NCI-H1105 (cell line): ENCODE measurements at regions not wholly inside any gene's neighbourhood (a gene's known extent, or its start where the extent isn't known, plus 50 kb on each side); places are given as distances from the start of the nearest gene placed in this dataset.
A peak's percentile ranks its signal among the peaks of the same experiment; 100 is the strongest.
"Not testable (repeated sequence)": the region's sequence is repeated elsewhere in the genome, so short reads cannot be mapped to it uniquely, and the experiment has no call there.

Source experiments
- DNase-seq: peaks from one replicate; lab custom pipeline; 2025; lab: John Stamatoyannopoulos, UW

DNA sequence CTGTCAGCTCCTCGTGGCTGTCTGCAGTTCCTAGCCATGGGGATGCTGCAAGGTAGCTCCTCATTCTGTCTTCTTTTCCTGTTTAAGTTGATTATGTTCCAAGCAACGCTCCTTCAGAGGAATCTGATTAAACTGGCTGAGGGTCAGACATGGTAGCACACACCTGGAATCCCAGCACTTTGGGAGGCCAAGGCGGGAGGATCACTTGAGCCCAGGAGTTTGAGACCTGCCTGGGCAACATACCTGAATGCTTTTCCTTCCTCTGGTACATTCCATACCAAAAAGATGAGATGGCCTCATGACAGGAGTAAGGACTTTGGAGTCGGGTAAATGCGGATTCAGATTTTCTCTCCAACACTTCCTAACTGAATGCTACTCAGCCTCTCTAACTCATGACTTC lies 246.8 kb upstream of the JARID2 start:
- no peak for DNase-seq

DNA sequence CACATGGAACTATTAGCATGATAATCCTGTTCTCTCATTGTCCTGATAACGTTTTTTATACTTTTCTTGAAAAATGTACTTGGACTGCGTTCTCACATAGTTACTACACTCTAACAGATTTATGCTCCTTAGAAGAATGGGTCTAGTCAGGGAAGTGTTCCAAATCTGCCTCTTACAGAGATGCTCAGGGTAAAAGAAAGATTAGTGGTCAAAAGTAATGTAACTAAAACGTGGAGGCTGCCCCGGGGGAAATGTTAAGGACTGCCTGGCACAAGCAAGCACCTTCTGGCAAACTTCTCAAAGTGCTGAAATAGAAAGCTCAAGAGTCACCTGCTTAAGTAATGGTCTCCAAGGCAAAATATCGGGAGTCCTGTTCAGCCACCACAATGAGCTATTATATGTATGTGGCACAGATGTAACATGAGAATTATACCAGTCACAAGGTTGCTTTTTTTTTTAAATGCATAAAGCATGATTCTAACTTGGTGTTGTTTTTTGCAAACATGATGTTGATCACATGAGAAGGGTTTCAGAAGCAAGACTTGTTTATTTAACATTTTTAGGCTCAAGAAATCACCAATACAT lies 244.5 kb upstream of the JARID2 start:
- DNase-seq = no peak

DNA sequence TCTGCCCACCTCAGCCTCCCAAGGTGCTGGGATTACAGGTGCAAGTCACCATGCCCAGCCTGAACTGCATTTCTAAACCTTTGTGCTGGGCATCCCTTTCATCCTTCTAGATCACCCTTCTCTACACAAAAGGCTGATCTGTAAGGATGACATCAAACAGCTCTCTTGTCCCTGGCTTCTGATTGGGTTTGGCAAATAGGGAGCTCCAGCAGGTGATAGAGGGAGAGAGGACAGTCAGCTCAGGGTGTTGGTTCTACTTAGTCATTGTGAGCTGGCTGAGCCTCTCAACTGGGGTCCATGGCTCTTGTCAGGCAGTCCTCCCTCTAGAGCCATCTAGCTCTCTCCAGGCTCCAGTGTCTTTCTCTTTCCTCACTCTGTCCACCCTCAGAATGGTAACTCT lies 237.6 kb upstream of the JARID2 start:
- no peak for DNase-seq

DNA sequence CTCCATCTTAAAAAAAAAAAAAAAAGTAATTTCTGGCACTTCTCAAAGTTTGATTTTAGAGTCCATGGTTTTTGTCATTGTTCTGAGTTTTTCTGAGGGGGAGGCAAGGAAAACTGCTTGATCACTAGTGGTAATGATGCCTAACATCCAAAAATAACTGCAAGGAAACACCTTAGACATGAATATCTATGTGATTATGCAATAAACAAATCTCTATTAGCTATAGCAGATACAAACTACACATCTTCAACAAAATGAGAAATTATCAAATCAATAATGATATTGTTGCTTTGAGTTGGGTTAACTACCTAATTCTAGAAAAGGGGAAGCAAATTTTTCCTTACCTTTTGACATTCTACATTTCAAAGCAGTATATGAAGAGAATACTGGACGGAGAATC lies 230.9 kb upstream of the JARID2 start:
- no peak for DNase-seq

DNA sequence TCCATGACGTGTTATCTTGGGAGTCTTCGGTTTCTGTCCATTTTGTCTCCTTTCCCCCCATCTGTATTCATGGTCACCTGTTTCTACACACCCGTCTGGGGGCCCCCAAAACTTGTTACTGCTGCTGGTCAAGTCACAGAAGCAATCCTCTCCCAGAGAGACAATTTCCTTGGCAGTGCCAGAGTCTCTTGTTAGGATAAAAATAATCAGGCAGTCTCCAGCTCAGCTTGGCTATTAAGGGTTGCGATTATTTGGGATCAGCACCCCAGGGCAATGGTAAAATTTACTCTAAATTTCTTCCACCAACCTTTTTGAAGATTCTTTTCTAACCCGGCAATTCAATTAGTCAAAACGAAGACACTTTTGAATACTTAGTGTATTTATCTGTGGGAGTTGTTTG lies 229.1 kb upstream of the JARID2 start:
- DNase-seq = no peak

DNA sequence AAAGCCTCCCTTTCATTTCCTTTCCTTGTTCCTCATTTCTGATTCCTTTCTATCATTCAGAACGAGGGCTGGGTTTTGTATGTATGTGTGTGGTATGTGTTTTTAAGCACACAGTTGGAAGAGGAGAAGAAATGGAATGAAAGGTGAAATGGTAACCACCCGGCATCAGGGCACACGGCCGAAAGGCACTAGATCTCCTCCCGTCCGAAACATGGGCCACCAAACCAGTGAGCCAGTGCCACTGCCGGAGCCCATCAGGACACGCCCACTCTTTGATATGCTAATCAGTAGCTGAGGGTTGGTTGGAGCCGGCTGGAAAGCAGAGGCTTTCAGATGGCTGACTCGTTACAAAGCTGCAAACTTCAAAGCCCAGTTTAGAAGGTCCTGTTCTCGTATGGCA lies 228.6 kb upstream of the JARID2 start:
- DNase-seq = no peak

DNA sequence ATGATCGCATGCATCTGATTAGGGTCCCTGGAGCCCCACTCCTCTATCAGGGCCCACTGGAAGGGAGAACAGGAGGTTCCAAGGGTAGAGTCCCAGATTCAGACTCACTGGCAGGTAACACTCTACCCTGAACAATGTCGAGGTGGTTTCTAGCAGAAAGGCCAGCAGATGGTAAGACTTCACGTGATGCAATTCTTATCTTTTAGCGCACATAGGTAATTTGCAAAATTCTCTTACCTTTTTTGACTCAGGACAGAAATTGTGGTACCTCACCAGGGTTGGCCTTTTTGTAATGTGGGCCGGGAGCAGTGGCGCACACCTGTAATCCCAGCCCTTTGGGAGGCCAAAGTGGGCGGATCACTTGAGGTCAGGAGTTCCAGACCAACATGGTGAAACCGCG lies 228.1 kb upstream of the JARID2 start:
- DNase-seq = no peak

DNA sequence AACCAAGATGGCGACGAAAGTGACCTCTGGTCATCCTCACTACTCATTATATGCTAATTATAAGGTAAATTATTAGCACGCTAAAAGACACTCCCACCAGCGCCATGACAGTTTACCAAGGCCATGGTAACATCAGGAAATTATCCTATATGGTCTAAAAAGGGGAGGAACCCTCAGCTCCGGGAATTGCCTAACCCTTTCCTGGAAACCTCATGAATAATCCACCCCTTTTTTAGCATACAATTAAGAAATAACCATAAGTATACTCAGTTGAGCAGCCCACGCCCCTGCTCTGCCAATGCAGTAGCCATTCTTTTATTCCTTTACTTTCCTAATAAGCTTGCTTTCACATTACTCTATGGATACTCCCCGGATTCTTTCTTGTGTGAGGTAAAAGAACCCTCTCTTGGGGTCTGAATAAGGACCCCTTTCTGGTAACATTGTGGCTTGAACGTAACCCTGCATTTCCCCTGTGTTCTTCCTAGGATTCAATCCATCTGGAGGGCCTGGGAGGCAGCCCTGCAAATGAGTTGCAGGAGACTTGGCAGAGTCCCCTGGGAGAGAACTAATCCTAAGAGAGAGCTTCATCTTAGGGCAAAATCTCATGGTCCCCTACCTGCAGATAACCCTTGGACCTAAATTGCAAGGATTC lies 225.6 kb upstream of the JARID2 start:
- DNase-seq = no peak

DNA sequence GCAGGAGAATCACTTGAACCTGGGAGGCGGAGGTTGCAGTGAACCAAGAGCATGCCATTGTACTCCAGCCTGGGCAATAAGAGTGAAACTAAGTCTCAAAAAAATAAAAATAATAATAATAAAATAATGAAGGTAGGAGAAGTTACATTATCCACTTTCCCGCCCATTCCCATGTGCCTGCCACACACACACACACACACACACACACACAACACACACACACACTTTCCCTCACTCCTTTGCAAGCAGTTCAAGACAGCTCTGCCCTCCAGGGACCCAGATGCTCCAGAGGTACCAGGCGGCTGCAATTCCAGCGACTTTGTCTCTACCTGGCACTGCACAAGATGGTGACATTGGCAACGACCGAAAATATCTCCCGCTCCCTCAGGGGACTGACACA lies 224.8 kb upstream of the JARID2 start:
- DNase-seq = no peak

DNA sequence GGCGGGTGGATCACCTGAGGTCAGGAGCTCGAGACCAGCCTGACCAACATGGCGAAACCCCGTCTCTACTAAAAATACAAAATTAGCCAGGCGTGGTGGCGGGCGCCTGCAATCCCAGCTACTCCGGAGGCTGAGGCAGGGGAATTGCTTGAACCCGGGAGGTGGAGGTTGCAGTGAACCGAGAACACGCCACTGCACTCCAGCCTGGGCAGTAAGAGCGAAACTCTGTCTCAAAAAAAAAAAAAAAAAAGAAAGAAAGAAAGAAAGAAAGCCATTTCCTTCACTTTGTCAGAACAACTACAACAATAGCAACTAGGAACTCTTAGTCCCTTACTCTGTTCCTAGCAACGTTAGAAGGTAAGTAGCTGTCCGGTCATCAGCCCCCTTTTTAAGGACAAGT lies 222.9 kb upstream of the JARID2 start:
- DNase-seq = not testable (repeated sequence)

DNA sequence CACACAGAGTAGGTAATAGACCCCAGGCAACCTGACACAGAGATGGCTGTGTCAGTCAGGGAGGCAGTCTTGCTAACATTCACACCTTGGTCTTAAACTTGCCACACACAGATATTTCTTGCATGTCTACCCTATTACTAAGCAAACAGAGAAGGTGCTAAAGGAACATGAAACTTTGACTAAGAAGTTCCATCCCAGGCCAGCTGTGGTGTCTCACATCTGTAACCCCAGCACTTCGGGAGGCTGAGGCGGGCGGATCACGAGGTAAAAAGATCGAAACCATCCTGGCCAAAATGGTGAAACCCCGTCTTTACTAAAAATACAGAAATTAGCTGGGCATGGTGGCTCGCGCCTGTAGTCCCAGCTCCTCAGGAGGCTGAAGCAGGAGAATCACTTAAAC lies 222.4 kb upstream of the JARID2 start:
- DNase-seq = no peak

DNA sequence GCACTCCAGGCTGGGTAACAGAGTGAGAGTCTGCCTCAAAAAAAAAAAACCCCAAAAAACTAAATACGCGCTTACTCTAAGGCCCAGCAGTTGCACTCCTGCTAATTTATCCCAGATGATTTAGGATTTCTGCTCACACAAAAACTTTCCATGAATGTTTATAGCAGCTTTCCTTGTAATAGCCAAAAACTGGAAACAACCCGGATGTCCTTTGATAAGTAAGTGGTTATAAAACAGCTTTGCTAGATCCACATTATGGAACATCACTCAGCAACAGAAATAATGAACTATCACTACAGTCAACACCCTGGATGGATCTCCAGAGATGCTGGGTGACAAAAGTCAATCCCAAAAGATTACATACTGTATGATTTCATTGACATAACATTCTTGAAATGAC lies 220.4 kb upstream of the JARID2 start:
- no peak for DNase-seq

DNA sequence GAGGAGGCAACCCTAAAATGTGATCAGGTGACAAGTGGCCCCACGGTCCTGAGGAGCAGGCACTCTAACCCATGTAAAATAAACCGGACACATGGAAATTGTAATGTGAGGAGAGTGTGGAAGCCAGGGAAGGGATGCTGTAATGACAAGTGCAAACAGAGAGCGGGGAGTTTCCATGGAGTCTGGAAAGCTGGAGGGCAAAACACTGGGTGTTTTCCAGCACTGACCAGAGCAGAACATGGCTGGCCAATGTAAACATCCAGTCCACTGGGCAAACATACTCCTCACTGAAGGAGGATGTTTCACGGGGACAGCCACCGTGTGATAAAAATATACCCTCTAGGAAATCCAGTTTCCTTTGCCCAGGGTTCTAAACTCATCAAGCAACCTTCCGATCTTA lies 219.0 kb upstream of the JARID2 start:
- DNase-seq = no peak

DNA sequence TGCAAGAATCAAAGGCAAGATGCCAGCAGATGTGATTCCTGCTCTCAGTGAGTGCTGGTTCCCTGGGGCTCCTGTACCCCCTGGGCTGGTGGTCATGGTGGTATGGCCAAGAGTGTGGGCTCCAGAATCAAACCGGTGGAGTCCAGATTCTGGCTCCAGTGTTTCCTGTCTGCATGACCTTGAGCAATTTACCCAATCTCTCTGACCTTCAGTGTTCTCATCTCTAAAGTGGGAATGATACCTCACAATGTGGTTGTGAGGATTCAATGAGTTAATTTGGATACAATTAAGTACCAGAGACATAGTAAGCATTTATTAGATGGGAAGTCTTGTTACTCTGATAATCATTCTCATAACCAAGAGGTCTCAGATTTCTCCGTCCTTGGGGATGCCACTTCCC lies 218.4 kb upstream of the JARID2 start:
- DNase-seq = no peak

DNA sequence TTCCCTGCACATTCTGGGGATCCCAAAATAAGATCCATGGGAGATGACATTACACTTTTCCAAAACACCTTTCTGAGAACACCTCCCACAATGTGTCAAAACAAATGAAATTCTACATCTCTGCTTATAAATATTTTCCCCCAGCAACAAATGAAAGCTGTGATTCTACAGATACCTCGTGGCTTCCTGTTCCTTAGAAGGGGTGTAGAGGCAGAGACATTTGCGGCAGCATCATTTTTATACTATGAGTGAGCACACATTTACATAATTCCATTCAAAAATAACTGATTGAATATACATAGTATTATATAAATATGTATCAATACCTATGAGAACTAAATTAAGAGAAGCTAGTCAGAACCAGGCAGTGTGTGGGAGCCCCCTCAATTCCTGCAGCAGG lies 213.9 kb upstream of the JARID2 start:
- DNase-seq = no peak

DNA sequence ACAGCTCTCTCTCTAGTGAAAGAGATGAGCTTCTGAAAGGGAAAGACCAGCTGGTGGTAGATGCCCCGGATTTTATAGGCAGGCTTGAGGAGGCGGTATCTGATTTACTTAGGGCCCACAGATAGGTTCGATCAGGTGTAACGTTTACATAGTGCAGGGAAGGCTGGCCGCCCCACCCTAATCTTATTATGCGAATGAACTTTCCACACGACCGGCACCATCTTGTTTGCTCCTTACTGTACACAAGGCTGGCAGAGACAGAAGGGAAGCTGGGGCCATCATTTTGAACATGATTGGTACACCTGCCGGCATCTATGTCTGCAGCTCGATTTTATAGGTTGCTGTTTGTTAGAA lies 212.0 kb upstream of the JARID2 start:
- DNase-seq = no peak

DNA sequence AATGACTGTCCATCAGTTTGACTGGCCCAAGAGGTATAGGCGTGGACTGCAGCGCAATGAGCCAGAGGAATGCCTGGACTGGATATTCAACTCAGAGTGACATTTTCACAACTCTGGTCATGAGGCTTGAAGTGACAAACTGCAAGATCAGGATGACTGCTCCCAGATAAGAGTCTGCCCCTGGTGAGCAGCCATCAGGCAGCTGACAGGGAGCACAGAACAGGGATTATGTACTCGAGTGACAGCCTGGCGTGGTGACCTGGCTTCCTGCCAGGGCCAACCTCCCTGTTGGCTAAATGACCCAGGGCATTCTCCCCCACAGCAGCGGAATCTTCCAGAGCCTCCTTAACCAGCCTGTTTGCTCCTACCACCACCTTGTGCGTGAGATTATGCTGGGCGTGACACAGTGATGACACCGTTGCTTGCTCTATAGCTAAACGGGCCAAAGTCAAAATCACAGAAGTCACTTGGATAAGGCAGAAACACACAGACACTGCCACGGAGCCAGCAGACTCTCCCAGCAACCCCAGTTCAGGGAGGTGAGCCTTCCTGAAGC lies 209.1 kb upstream of the JARID2 start:
- peak; percentile 51 for DNase-seq

DNA sequence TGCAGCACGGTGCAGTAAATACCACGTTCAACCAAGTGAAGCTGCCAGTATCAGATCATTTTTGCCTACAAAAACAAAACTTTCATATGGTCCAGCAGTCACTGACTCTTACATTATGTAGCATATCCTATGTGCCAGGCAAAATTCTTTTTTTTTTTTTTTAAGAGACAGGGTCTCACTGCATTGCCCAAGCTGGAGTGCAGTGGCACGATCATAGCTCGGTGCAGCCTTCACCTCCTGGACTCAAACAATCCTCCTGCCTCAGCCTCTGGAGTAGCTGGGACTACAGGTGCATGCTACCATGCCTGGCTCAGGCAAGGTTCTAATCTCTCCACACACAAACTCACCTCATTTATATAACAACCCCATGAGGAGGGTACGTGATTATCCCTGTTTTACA lies 208.6 kb upstream of the JARID2 start:
- DNase-seq = no peak

DNA sequence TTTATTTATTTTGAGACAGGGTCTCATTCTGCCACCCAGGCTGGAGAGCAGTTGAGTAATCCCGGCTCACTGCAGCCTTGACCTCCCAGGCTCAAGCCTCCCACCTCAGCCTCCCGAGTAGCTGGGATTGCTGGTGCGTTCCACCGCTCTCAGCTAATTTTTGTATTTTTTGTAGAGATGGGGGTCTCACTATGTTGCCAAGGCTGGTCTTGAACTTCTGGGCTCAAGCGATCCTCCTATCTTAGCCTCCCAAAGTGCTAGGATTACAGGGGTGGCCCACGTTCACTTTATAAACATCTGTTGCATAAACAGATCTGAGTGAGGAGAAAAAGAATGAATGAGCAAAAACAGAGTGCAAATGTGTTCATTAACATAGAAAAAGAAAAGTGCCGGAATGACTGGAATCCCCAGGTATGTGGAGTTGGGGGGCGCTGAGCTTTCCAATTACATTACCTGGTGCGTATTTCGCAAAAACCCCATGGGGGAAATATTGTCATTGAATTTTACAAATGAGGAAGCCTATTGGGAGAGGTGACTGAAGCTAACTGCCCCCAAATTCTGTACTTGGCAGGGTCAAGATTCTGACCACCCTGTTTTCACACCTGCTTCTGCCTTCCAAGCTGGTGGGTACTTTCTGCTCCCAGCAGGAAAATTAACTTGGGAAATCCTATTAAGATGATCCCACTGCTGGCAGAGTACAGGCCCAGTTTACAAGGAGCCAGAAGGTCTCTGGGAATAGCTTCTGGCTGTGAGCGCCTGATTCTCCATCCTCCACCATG lies 207.7 kb upstream of the JARID2 start:
- no peak for DNase-seq

DNA sequence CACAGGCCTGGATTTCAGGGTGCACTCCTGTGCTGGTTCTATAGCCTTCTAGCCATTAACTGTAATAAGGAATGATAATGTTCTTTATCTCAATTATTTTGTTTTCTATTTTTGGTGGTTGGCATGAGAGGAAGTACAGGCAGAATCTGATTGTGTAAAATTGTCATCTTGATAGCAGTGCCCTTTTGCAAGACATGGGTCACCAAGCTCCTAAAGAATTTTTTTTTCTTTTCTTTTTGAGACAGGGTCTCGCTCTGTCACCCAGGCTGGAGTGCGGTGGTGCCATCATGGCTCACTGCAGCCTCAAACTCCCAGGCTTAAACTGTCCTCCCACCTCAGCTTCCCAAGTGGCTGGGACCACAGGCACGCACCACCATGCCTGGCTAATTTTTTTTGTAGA lies 206.7 kb upstream of the JARID2 start:
- no peak for DNase-seq

DNA sequence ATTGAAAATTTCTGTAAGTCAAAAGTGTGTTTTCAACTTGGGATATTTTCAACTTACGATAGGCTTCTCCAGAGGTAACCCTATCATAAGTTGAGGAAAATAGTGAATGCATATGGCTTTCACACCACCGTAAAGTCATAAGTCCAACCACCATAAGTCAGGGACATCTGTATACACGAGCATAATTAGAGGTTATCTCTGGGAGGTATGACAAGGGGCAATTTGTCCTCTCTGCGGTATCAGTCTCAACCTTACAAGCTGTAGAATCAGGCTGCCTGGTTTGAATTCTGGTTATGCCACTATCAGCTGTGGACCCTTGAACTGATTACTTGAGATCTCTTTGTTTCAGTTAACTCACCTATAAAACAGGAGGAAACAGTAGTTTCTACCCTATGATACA lies 202.9 kb upstream of the JARID2 start:
- no peak for DNase-seq

DNA sequence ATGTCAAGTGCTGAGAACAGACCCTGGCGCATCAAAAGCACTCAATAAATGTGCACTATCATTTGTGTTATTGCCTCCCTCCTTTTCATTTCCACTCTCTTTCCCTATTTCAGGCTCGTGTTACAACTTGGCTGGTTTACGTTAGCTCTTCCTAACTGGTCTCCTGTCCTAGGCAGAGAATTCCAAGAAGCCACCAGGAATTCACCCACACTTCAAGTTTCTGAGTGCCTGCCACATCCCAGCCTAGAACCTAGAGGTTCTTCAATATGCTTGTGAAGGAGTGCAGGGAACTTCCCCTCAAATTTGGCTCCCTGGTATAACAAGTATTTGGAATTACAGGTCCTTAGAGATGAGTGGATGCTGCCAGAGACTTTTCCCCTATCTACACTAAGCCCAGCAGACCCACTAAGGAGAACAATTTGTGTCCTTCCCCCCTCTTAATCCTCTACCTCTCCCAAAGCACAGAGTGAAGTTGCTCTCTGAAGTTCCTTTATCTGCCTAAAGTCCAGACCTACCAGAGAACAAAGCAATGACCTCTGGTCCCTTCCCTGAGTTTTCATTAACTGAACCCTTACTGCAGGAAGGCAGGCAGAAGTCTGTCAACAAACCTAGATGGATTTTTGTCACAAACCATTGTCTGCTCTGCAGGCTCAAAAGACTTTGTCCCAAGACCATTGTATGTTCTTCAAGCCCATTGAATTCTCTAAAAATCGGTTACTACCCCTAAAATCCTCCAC lies 201.6 kb upstream of the JARID2 start:
- DNase-seq = no peak

DNA sequence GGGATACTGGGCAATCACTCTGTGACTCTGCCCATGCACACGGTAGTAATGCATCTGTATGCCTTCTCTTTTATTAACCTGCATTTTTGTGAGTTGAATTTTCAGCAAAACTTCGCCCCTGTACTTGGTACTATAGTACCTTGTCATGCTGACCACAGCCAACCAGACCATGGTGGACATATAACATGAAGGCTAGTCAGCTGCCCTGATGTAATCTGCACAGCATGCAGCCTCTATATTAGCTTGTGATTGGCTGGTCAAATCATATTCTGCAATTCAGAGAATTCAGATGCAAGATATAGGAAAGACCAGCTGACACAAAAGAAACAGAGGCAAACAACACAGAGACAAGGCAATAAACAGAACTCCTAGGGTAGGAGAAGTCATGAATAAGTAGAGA lies 200.9 kb upstream of the JARID2 start:
- no peak for DNase-seq
